ENCODE measurements at regions not wholly inside any gene's neighbourhood (a gene's known extent, or its start where the extent isn't known, plus 50 kb on each side); places are given as distances from the start of the nearest gene placed in this dataset.

- no peak for TF ChIP-seq CTCF (IDR thresholded peaks at IDR 0.05; ENCODE audit: low read depth, low read length, missing input control)
- no peak for TF ChIP-seq GABPA (IDR thresholded peaks at IDR 0.05 in 1 of 2, conservative IDR thresholded peaks at IDR 0.05 in 1 of 2)
- TF ChIP-seq MAX (IDR thresholded peaks at IDR 0.05), result no peak
- TF ChIP-seq RXRA (IDR thresholded peaks at IDR 0.05), result no peak
- TF ChIP-seq ATF3 (IDR thresholded peaks at IDR 0.05), result no peak
- no peak for TF ChIP-seq TAF1 (conservative IDR thresholded peaks at IDR 0.05)
- no peak for TF ChIP-seq HNF4A (conservative IDR thresholded peaks at IDR 0.05)
- TF ChIP-seq NR2F2 (IDR thresholded peaks at IDR 0.05), result no peak
- no peak for TF ChIP-seq YY1 (IDR thresholded peaks at IDR 0.05)
- no peak for TF ChIP-seq REST (IDR thresholded peaks at IDR 0.05)
- TF ChIP-seq EGR1 (IDR thresholded peaks at IDR 0.05; ENCODE audit: low read depth in 2 of 2), result no peak
- no peak for TF ChIP-seq SP1 (IDR thresholded peaks at IDR 0.05)
These were observed 58.2 kb downstream of the DIO3 start for GRCh38 chr14:101619484-101619883.
